H1 (cell line): ENCODE measurements at regions not wholly inside any gene's neighbourhood (a gene's known extent, or its start where the extent isn't known, plus 50 kb on each side); places are given as distances from the start of the nearest gene placed in this dataset.

Experiments
- CTCF ChIA-PET: fragments of 300-600 bp; sonication (Branson Sonifier 250); formaldehyde crosslinking; loops from one replicate; lab custom pipeline; 2021; ENCODE audit not compliant: partially characterized antibody; lab: Charles Lee
- POLR2A ChIA-PET: fragments of 300-600 bp; sonication (Branson Sonifier 250); formaldehyde crosslinking; loops from one replicate; lab custom pipeline; 2021; ENCODE audit warnings: inconsistent platforms; ENCODE audit not compliant: partially characterized antibody; lab: Charles Lee
- DNase-seq, 2 experiments: peaks; one replicate each; pipeline versions ENCODE4 v3.0.0 to v3.0.0-alpha.2; 2010 to 2022; ENCODE audit warnings: low spot score in 2 of 2, low read depth in 1 of 2, mixed read lengths in 1 of 2
- FAIRE-seq: peaks from 2 replicates; lab custom pipeline; 2011; peaks lifted over from hg19 to GRCh38; lab: Jason Lieb, UNC
- H2AFZ ChIP-seq: 2 replicates; pipeline ENCODE4 v1.8.1; 2012; ENCODE audit warnings: low read length, inconsistent platforms
- H2AK5ac ChIP-seq: 2 replicates; pipeline ENCODE4 v1.6.1; 2013; ENCODE audit warnings: low read depth, low read length
- H2BK120ac ChIP-seq: replicated peaks from 2 replicates; pipeline ENCODE3; 2013; ENCODE audit warnings: low read depth, low read length, inconsistent platforms
- H2BK12ac ChIP-seq: 2 replicates; pipeline ENCODE4 v1.6.1; 2013; ENCODE audit warnings: low read depth, low read length
- H2BK15ac ChIP-seq: 2 replicates; pipeline ENCODE4 v1.6.1; 2013; ENCODE audit warnings: low read length
- H2BK20ac ChIP-seq: 2 replicates; pipeline ENCODE4 v1.6.1; 2013; ENCODE audit warnings: low read length
- H2BK5ac ChIP-seq: 2 replicates; pipeline ENCODE4 v1.6.1; 2013; ENCODE audit warnings: low read depth, low read length
- H3K14ac ChIP-seq: 2 replicates; pipeline ENCODE4 v1.6.1; 2013; ENCODE audit warnings: inconsistent platforms; ENCODE audit not compliant: insufficient read length
- H3K18ac ChIP-seq: 2 replicates; pipeline ENCODE4 v1.6.1; 2013; ENCODE audit warnings: low read length; ENCODE audit errors: extremely low read depth
- H3K23ac ChIP-seq: 2 replicates; pipeline ENCODE4 v1.6.1; 2013; ENCODE audit warnings: inconsistent platforms; ENCODE audit not compliant: insufficient read length
- H3K23me2 ChIP-seq: 2 replicates; pipeline ENCODE4 v1.6.1; 2013; ENCODE audit warnings: low read depth, low read length
- H3K27ac ChIP-seq: 2 replicates; pipeline ENCODE4 v1.6.1; 2011; ENCODE audit warnings: low read depth, low read length, inconsistent platforms
- H3K27me3 ChIP-seq, 4 experiments: replicated peaks in 1 of 4; 1 replicate in 1 of 4; 2 replicates in 3 of 4; pipeline versions ENCODE4 v1.6.1 to v1.8.1; 2011 to 2013; ENCODE audit warnings: low read length in 3 of 4, mild to moderate bottlenecking in 3 of 4, inconsistent platforms in 2 of 4, mixed read lengths in 2 of 4, moderate library complexity in 1 of 4; ENCODE audit not compliant: control insufficient read depth in 3 of 4, insufficient read depth in 3 of 4; ENCODE audit errors: extremely low read depth in 1 of 4
- H3K36me3 ChIP-seq, 4 experiments: 2 replicates each; pipeline versions ENCODE4 v1.6.1 to v1.8.1; 2011 to 2013; ENCODE audit warnings: mild to moderate bottlenecking in 4 of 4, low read length in 3 of 4, moderate library complexity in 2 of 4, control low read depth in 1 of 4, inconsistent platforms in 1 of 4; ENCODE audit not compliant: insufficient read depth in 4 of 4, control insufficient read depth in 2 of 4
- H3K4ac ChIP-seq: replicated peaks from 2 replicates; pipeline ENCODE3; 2013; ENCODE audit warnings: low read length, low read depth, mixed read lengths, inconsistent platforms; ENCODE audit not compliant: insufficient read length
- H3K4me1 ChIP-seq, 4 experiments: replicated peaks in 1 of 4; 1 replicate in 1 of 4; 2 replicates in 3 of 4; pipeline versions ENCODE4 v1.6.1 to v1.8.1; 2011 to 2013; ENCODE audit warnings: low read length in 3 of 4, inconsistent platforms in 2 of 4, mixed read lengths in 1 of 4; ENCODE audit not compliant: insufficient read depth in 4 of 4, control insufficient read depth in 3 of 4
- H3K4me2 ChIP-seq, 2 experiments: 2 replicates each; pipeline versions ENCODE4 v1.6.1 to v1.8.1; 2011 to 2013; ENCODE audit warnings: low read depth in 2 of 2, low read length in 2 of 2, control low read depth in 1 of 2, inconsistent platforms in 1 of 2, mild to moderate bottlenecking in 1 of 2; ENCODE audit not compliant: insufficient read depth in 1 of 2
- H3K4me3 ChIP-seq, 4 experiments: fragments of 200-600, 300-600 bp in 1 of 4; sonication (generic), shearing (Covaris generic), sonication (Bioruptor Twin) in 1 of 4; 2 replicates each; pipeline versions ENCODE4 v1.5.1 to v1.8.1; 2011 to 2016; ENCODE audit warnings: low read length in 4 of 4, low read depth in 3 of 4, control low read depth in 2 of 4, inconsistent platforms in 2 of 4, mild to moderate bottlenecking in 2 of 4, mixed read lengths in 1 of 4, moderate library complexity in 1 of 4; ENCODE audit not compliant: insufficient read depth in 2 of 4; ENCODE audit errors: extremely low read depth in 1 of 4
- H3K56ac ChIP-seq: replicated peaks from 2 replicates; pipeline ENCODE3; 2013; ENCODE audit warnings: low read depth, mild to moderate bottlenecking, mixed read lengths, low read length, inconsistent platforms; ENCODE audit not compliant: insufficient read length
- H3K79me1 ChIP-seq: 2 replicates; pipeline ENCODE4 v1.6.1; 2013; ENCODE audit warnings: low read depth, low read length, control low read depth
- H3K79me2 ChIP-seq, 2 experiments: 2 replicates each; pipeline versions ENCODE4 v1.6.1 to v1.8.1; 2012 to 2013; ENCODE audit warnings: low read length in 2 of 2, mild to moderate bottlenecking in 2 of 2, inconsistent platforms in 1 of 2; ENCODE audit not compliant: insufficient read depth in 2 of 2, control insufficient read depth in 1 of 2
- H3K9ac ChIP-seq, 4 experiments: replicated peaks in 1 of 4; 1 replicate in 1 of 4; 2 replicates in 3 of 4; pipeline versions ENCODE4 v1.6.1 to v1.8.1; 2011 to 2013; ENCODE audit warnings: low read depth in 3 of 4, low read length in 3 of 4, control low read depth in 2 of 4, mild to moderate bottlenecking in 2 of 4, moderate library complexity in 2 of 4, inconsistent platforms in 1 of 4; ENCODE audit errors: extremely low read depth in 1 of 4
- H3K9me3 ChIP-seq, 2 experiments: 2 replicates each; pipeline versions ENCODE4 v1.6.1 to v1.8.1; 2012 to 2013; ENCODE audit warnings: mild to moderate bottlenecking in 2 of 2, moderate library complexity in 2 of 2, control low read depth in 1 of 2, inconsistent platforms in 1 of 2, low read depth in 1 of 2, low read length in 1 of 2, mixed read lengths in 1 of 2; ENCODE audit not compliant: insufficient read depth in 2 of 2
- H4K20me1 ChIP-seq, 2 experiments: replicated peaks in 1 of 2; 2 replicates each; pipeline versions ENCODE3 to v1.8.1; 2011 to 2013; ENCODE audit warnings: inconsistent platforms in 2 of 2, low read length in 2 of 2, mild to moderate bottlenecking in 1 of 2; ENCODE audit not compliant: insufficient read depth in 2 of 2, control insufficient read depth in 1 of 2
- H4K5ac ChIP-seq: 2 replicates; pipeline ENCODE4 v1.6.1; 2013; ENCODE audit warnings: low read length, low read depth, mixed read lengths, inconsistent platforms; ENCODE audit not compliant: insufficient read length
- H4K8ac ChIP-seq: 2 replicates; pipeline ENCODE4 v1.8.0; 2013; ENCODE audit warnings: mild to moderate bottlenecking, moderate library complexity, low read length, inconsistent platforms; ENCODE audit not compliant: insufficient read depth; ENCODE audit errors: extremely low read depth
- H4K91ac ChIP-seq: replicated peaks from 2 replicates; pipeline ENCODE3; 2013; ENCODE audit warnings: low read length, mixed read lengths, inconsistent platforms; ENCODE audit not compliant: insufficient read length
- CHD2 ChIP-seq: IDR thresholded peaks from 2 replicates; pipeline ENCODE4 v1.6.1; 2012; ENCODE audit warnings: low read length, improper control_type of control experiment
- GABPA ChIP-seq: IDR thresholded peaks from 2 replicates; pipeline ENCODE4 v1.6.1; 2011; ENCODE audit warnings: mild to moderate bottlenecking, low read length, moderate library complexity, borderline replicate concordance; ENCODE audit not compliant: insufficient read depth
- RFX5 ChIP-seq: IDR thresholded peaks from 2 replicates; pipeline ENCODE4 v1.6.1; 2011; ENCODE audit warnings: low read depth, low read length, improper control_type of control experiment, borderline replicate concordance
- SAP30 ChIP-seq: fragments of 300-600 bp; sonication (generic); IDR thresholded peaks from 2 replicates; pipeline ENCODE4 v1.7.1; 2012; ENCODE audit warnings: low read length, moderate library complexity, mild to moderate bottlenecking, inconsistent platforms; ENCODE audit not compliant: insufficient read depth, insufficient replicate concordance
- SIN3A ChIP-seq, 2 experiments: IDR thresholded peaks in 1 of 2; conservative IDR thresholded peaks in 1 of 2; 2 replicates each; pipeline ENCODE4 v1.6.1; 2011 to 2012; ENCODE audit warnings: low read length in 2 of 2, improper control_type of control experiment in 1 of 2, low read depth in 1 of 2, mild to moderate bottlenecking in 1 of 2
- SP4 ChIP-seq: IDR thresholded peaks from 2 replicates; pipeline ENCODE4 v1.6.1; 2012; ENCODE audit warnings: low read length, inconsistent platforms
- TAF7 ChIP-seq: optimal IDR thresholded peaks from 2 replicates; pipeline ENCODE3; 2011; ENCODE audit warnings: low read depth, mild to moderate bottlenecking, inconsistent platforms, low read length, moderate library complexity, borderline replicate concordance
- TBP ChIP-seq: IDR thresholded peaks from 2 replicates; pipeline ENCODE4 v1.6.1; 2011; ENCODE audit warnings: low read depth, low read length, improper control_type of control experiment
- TEAD4 ChIP-seq: IDR thresholded peaks from 2 replicates; pipeline ENCODE4 v1.6.1; 2012; ENCODE audit warnings: low read depth, low read length, inconsistent platforms, mixed read lengths
- YY1 ChIP-seq: IDR thresholded peaks from 2 replicates; pipeline ENCODE4 v1.6.1; 2011; ENCODE audit warnings: low read depth, mild to moderate bottlenecking, low read length
- ZNF274 ChIP-seq: IDR thresholded peaks from 2 replicates; pipeline ENCODE4 v1.7.0; 2012; ENCODE audit warnings: low read length, borderline replicate concordance; ENCODE audit errors: extremely low read depth
- WGBS, 2 experiments: shearing (Covaris generic) in 1 of 2; methylation state at CpG; one replicate each; pipeline versions ENCODE4 v1.1.6 to v1.1.7; 2013 to 2015; ENCODE audit warnings: low lambda C conversion rate in 2 of 2, mixed read lengths in 2 of 2, inconsistent platforms in 1 of 2, low coverage in 1 of 2, missing lambda C conversion rate in 1 of 2; ENCODE audit not compliant: insufficient replicate concordance in 2 of 2, insufficient coverage in 1 of 2, insufficient read length in 1 of 2; ENCODE audit errors: extremely low coverage in 1 of 2, missing lambda C conversion rate in 1 of 2; 5-methylcytosine and 5-hydroxymethylcytosine counted together
- TF ChIP-seq, protein P1 (sequence below), 3 experiments: IDR thresholded peaks; 1 replicate in 2 of 3; 2 replicates in 1 of 3; pipeline versions ENCODE4 v1.5.1 to v1.6.1; 2011; ENCODE audit warnings: low read length in 3 of 3, mild to moderate bottlenecking in 3 of 3, inconsistent platforms in 2 of 3, low read depth in 1 of 3, moderate library complexity in 1 of 3; ENCODE audit not compliant: insufficient read depth in 1 of 3; ENCODE audit errors: control extremely low read depth in 1 of 3

DNA sequence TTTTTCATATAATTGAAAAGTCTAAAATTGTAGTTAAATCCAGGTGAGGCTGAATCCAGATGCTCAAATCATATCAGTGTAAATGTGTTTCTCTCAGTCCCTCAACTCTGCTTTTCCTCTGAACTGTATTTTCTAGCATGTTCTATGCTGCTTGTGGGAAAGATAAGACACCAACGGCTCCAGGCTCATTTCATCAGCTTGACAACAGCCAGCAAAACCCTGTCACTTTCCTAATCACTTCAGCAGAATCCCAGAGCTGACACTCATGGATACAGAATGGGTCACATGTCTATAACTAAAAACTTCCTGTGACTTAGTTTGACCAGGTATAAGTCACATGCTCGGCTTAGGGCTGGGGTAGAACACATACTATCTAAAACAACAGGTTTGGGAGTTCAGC, 179.4 kb upstream of the ADRA1B start:
- no peak overlapping the region for H2BK20ac ChIP-seq
- POLR2A ChIA-PET = no interaction called here
- H3K79me2 ChIP-seq = no peaks in the 10 kb centered on the region
- no peak overlapping the region for H3K4me3 ChIP-seq
- DNase-seq (no peak), FAIRE-seq (no peak)
- no peak overlapping the region for H3K56ac ChIP-seq
- H2AK5ac ChIP-seq = no peak overlapping the region
- no peak overlapping the region for H3K23ac ChIP-seq
- 80% methylated on average over 2 of the region's 2 CpGs; no CpG with 5 or more reads in 1 of the 2 experiments for WGBS, 2 experiments
- no peak overlapping the region for H3K4me2 ChIP-seq
- H4K5ac ChIP-seq = no peak overlapping the region
- H2BK5ac ChIP-seq = no peak overlapping the region
- no peaks in the 10 kb centered on the region for H3K36me3 ChIP-seq
- H4K20me1 ChIP-seq = no peaks in the 10 kb centered on the region
- no peak overlapping the region for H3K4ac ChIP-seq
- no peak overlapping the region for H3K27ac ChIP-seq
- no peak overlapping the region for H4K8ac ChIP-seq
- no peak overlapping the region for H2BK12ac ChIP-seq
- no peaks in the 10 kb centered on the region for H3K79me1 ChIP-seq
- H2BK15ac ChIP-seq = no peak overlapping the region
- no peaks in the 10 kb centered on the region for H3K4me1 ChIP-seq
- H4K91ac ChIP-seq = no peak overlapping the region
- no peaks in the 10 kb centered on the region for H3K27me3 ChIP-seq
- H2AFZ ChIP-seq = no peak overlapping the region
- CTCF ChIA-PET = interaction anchor here (1.8 kb wide), 1 partner anchor 9 kb away, joined by 4 read pairs; no protein-coding TSS in a partner anchor
- no peak overlapping the region for H3K18ac ChIP-seq
- H3K9me3 ChIP-seq = 0 out of 4 replicates have a peak, but pooled peaks cover 0 to 2% of the 10 kb centered on the region in 2 experiments
- H3K14ac ChIP-seq = no peak overlapping the region
- H3K23me2 ChIP-seq = no peaks in the 10 kb centered on the region
- no peak overlapping the region for H2BK120ac ChIP-seq
- no peak overlapping the region for H3K9ac ChIP-seq
- TF ChIP-seq ZNF274 (no peak), RFX5 (no peak), SAP30 (no peak), TEAD4 (no peak), YY1 (no peak), SP4 (no peak), GABPA (no peak), SIN3A (conservative IDR thresholded peaks at IDR 0.05 in 1 of 2, IDR thresholded peaks at IDR 0.05 in 1 of 2; ENCODE audit: low read depth in 1 of 2, low read length in 2 of 2) (no peak), TBP (no peak), TAF7 (no peak), CHD2 (no peak)
- TF ChIP-seq, protein P1, sequence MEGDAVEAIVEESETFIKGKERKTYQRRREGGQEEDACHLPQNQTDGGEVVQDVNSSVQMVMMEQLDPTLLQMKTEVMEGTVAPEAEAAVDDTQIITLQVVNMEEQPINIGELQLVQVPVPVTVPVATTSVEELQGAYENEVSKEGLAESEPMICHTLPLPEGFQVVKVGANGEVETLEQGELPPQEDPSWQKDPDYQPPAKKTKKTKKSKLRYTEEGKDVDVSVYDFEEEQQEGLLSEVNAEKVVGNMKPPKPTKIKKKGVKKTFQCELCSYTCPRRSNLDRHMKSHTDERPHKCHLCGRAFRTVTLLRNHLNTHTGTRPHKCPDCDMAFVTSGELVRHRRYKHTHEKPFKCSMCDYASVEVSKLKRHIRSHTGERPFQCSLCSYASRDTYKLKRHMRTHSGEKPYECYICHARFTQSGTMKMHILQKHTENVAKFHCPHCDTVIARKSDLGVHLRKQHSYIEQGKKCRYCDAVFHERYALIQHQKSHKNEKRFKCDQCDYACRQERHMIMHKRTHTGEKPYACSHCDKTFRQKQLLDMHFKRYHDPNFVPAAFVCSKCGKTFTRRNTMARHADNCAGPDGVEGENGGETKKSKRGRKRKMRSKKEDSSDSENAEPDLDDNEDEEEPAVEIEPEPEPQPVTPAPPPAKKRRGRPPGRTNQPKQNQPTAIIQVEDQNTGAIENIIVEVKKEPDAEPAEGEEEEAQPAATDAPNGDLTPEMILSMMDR (IDR thresholded peaks at IDR 0.05; ENCODE audit: control extremely low read depth in 1 of 3, insufficient read depth in 1 of 3, low read depth in 1 of 3, low read length in 3 of 3) = no peak
